Left lung (tissue), 4 donors: ENCODE measurements at regions not wholly inside any gene's neighbourhood (a gene's known extent, or its start where the extent isn't known, plus 50 kb on each side); places are given as distances from the start of the nearest gene placed in this dataset.
A peak's percentile ranks its signal among the peaks of the same experiment; 100 is the strongest.
"Not testable (repeated sequence)": the region's sequence is repeated elsewhere in the genome, so short reads cannot be mapped to it uniquely, and the experiment has no call there.

Experiments
- ATAC-seq: fragments of 200-7000 bp; cut with Tn5 transposase; one replicate; pipeline ENCODE4 v1.9.1; 2020; ENCODE audit warnings: moderate library complexity
- DNase-seq, 4 donors: peaks; one replicate each; pipeline ENCODE4 v3.0.0-alpha.2; 2013 to 2020
- H3K27ac ChIP-seq, 2 donors: fragments of 200-600 bp; sonication (generic) in 1 of 2; one replicate each; pipeline versions ENCODE4 v1.5.0 to v1.8.0; 2020 to 2021
- H3K27me3 ChIP-seq, 2 donors: fragments of 200-600 bp; sonication (generic) in 1 of 2; one replicate each; pipeline versions ENCODE4 v1.5.0 to v1.8.0; 2020 to 2021
- H3K36me3 ChIP-seq, 2 donors: fragments of 200-600 bp; sonication (generic) in 1 of 2; one replicate each; pipeline versions ENCODE4 v1.5.0 to v1.8.0; 2020 to 2021
- H3K4me1 ChIP-seq, 2 donors: fragments of 200-600 bp; one replicate each; pipeline ENCODE4 v1.8.0; 2021
- H3K4me3 ChIP-seq, 2 donors: fragments of 200-600 bp; sonication (generic) in 1 of 2; one replicate each; pipeline versions ENCODE4 v1.5.0 to v1.8.0; 2020 to 2021; ENCODE audit warnings: mild to moderate bottlenecking in 1 of 2
- H3K9me3 ChIP-seq, 2 donors: fragments of 200-600 bp; sonication (generic) in 1 of 2; one replicate each; pipeline versions ENCODE4 v1.5.0 to v1.8.0; 2020 to 2021
- intact Hi-C, 2 donors: fragments of 100-400 bp; cut with DNase I; formaldehyde crosslinking; loops; one replicate each; pipeline versions ENCODE4 v1.11.2 to v1.14.2; 2022
- TF ChIP-seq, protein P1 (sequence below), 2 donors: fragments of 200-600 bp; sonication (generic) in 1 of 2; IDR thresholded peaks; one replicate each; pipeline versions ENCODE4 v1.5.0 to v1.8.0; 2021; ENCODE audit warnings: antibody characterized with exemption in 2 of 2
- donor health status: DM: no; HTN: yes; CAD: no.
- donor health status: DM: no; HTN: no; CAD: no.

DNA sequence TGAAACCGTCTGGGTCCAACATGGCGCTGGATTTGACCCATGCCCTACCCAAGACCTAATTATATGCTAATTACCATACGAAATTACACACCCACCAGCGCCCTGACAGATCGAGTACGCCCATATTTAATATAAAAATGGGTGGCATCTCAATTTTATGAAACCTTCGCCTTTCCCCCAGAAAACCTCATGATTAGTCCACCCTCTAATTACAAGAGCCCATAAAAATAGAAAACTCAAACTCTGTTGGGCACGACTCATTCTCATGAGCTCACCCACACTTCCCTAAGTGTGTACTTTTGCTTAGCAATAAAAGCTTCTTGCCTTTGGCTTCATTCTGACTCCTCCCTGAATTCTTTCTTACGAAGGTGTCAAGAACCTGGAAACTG lies 136.4 kb downstream of the OR2B2 start:
- no peak overlapping the region for H3K4me3 ChIP-seq
- H3K27me3 ChIP-seq: peaks cover 2 to 37% of the 10 kb centered on the region in 2 donors
- peaks cover 0 to 23% of the 10 kb centered on the region in 2 donors for H3K4me1 ChIP-seq
- H3K9me3 ChIP-seq: no peaks in the 10 kb centered on the region
- intact Hi-C loops: no loop called here
- no peak for DNase-seq
- H3K36me3 ChIP-seq: no peaks in the 10 kb centered on the region
- TF ChIP-seq, protein P1, sequence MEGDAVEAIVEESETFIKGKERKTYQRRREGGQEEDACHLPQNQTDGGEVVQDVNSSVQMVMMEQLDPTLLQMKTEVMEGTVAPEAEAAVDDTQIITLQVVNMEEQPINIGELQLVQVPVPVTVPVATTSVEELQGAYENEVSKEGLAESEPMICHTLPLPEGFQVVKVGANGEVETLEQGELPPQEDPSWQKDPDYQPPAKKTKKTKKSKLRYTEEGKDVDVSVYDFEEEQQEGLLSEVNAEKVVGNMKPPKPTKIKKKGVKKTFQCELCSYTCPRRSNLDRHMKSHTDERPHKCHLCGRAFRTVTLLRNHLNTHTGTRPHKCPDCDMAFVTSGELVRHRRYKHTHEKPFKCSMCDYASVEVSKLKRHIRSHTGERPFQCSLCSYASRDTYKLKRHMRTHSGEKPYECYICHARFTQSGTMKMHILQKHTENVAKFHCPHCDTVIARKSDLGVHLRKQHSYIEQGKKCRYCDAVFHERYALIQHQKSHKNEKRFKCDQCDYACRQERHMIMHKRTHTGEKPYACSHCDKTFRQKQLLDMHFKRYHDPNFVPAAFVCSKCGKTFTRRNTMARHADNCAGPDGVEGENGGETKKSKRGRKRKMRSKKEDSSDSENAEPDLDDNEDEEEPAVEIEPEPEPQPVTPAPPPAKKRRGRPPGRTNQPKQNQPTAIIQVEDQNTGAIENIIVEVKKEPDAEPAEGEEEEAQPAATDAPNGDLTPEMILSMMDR (IDR thresholded peaks at IDR 0.05): no peak
- no peak for ATAC-seq
- no peak overlapping the region for H3K27ac ChIP-seq

DNA sequence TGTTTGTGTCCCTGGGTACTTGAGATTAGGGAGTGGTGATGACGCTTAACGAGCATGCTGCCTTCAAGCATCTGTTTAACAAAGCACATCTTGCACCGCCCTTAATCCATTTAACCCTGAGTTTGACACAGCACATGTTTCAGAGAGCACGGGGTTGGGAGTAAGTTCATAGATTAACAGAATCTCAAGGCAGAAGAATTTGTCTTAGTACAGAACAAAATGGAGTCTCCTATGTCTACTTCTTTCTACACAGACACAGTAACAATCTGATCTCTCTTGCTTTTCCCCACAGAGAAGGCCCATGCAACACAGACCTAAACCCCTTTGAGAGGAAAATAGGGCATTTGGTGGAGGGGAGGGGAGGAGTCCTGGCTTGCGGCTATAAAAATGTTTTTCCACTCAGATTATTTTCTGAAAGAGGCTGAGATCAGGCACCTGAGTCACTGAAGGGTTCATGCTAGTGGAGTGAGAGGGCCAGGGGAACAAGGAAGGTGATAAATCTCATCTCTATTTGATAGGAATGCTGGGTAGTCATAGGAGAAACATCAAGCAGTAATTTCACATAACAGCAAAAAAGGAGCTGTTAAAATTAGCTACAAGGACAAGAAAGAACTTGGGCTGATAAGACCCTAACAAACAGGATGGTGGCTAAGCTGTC lies 136.9 kb downstream of the OR2B2 start:
- H3K27ac ChIP-seq, ATAC-seq, DNase-seq, H3K4me3 ChIP-seq, H3K36me3 ChIP-seq, intact Hi-C loops, H3K9me3 ChIP-seq: not testable (repeated sequence)
- H3K4me1 ChIP-seq: peaks cover 0 to 23% of the 10 kb centered on the region in 2 donors
- peaks cover 2 to 42% of the 10 kb centered on the region in 2 donors for H3K27me3 ChIP-seq

DNA sequence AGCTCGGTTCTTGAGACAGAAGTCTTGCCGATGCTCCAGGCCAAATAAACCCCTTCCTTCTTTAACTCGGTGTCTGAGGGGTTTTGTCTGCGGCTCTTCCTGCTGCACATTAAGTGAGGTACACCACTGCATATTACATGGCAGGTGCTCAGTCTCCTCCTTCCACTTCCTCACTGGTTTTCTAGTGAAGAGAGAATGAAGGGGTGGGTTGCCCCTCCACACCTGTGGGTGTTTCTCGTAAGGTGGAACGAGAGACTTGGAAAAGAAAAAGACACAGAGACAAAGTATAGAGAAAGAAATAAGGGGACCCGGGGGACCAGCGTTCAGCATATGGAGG lies 138.0 kb downstream of the OR2B2 start:
- H3K9me3 ChIP-seq, ATAC-seq, H3K36me3 ChIP-seq, H3K27ac ChIP-seq, DNase-seq, intact Hi-C loops, H3K4me3 ChIP-seq: not testable (repeated sequence)
- Histone ChIP-seq H3K27me3 (peaks cover 0 to 49% of the 10 kb centered on the region in 2 donors), H3K4me1 (peaks cover 0 to 23% of the 10 kb centered on the region in 2 donors)

DNA sequence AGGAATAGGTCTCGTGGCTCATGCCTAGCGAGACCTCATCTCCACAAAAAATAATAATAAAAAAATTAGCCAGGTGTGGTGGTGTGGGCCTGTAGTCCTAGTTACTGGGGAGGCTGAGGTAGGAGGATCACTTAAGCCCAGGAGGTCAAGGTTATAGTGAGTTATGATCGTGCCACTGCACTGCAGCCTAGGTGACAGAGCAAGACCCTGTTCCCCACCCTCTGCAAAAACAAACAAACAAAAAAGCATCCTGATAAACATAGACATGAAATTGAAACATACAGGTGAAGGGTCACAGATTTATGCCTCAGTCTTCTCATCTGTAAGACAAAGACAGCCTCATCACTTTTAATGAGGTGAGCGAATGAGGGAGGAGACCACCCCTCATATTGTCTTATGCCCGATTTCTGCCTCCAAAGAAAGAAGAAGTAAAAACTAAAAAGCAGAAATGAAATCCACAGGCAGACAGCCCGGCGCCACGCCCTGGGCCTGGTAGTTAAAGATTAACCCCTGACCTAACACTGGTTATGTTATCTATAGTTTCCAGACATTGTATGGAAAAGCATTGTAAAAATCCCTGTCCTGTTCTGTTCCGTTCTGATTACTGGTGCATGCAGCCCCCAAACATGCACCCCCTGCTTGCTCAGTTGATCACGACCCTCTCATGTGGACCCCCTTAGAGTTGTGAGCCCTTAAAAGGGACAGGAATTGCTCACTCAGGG lies 138.5 kb downstream of the OR2B2 start:
- H3K36me3 ChIP-seq, H3K27ac ChIP-seq, H3K4me3 ChIP-seq, intact Hi-C loops, H3K9me3 ChIP-seq, ATAC-seq: not testable (repeated sequence)
- H3K4me1 ChIP-seq: peaks cover 0 to 23% of the 10 kb centered on the region in 2 donors
- H3K27me3 ChIP-seq: peaks cover 0 to 49% of the 10 kb centered on the region in 2 donors
- DNase-seq: peak in 1 of 4 donors; percentile 74

DNA sequence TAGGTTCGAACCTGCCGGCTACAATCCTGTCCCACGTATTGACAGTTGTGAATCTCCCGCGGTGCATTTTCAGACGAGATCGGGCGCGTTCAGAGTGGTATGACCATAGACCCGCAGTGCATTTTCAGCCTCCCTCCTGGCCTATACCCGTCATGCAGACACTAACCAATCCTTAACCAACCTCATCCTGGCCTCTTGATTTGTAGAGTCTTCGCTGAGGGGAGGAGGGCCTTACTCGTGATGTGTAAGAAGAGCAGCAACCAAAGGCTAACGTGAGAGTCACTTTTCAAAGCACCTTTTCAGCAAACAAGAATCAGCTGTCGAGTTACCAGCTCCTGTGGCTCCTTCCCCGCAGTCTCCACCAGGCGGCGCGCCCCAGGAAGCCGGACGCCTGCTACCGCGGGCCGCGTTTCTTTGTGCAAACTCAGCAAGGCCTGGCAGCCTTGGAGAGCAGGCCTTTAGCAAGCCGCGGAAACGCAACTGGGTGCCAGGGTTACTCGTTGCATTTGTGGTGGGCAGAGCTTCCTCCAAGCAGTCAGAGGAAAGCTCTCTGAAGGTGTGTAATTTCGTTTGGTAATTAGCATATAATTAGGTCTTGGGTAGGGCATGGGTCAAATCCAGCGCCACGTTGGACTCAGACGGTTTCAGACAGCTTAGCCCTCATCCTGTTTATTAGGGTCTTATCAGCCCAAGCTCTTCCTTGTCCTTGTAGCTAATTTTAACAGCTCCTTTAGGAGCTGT lies 139.8 kb downstream of the OR2B2 start:
- no peaks in the 10 kb centered on the region for H3K9me3 ChIP-seq
- H3K4me3 ChIP-seq: no peak overlapping the region
- peak; percentile 99 for ATAC-seq
- peaks cover 0 to 58% of the 10 kb centered on the region in 2 donors for H3K27me3 ChIP-seq
- no peak overlapping the region for H3K27ac ChIP-seq
- intact Hi-C loops: no loop called here
- TF ChIP-seq, protein P1 (IDR thresholded peaks at IDR 0.05): peak; percentile 90 to 94
- DNase-seq: peak; percentile 72 to 98 (median 88)
- peaks cover 0 to 23% of the 10 kb centered on the region in 2 donors for H3K4me1 ChIP-seq
- H3K36me3 ChIP-seq: no peaks in the 10 kb centered on the region

DNA sequence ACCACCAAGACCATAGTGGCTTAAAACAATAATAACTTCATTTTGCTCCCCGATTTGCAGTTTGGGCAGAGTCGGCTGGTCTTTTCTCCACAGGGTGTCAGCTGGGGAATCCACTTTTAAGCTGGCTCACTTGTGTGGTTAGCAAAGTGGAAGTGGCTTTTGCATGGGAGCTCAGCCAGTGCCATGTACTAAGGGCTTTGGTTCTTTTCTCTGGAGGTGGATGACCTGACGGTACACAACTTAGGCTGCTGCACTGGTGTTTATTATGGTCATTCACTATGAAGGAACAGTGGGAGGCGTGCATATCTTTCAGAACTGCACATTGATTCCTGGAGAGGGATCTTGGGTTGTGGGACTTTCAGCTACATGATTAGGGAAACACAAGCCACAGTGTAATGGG lies 141.0 kb downstream of the OR2B2 start:
- TF ChIP-seq, protein P1 (IDR thresholded peaks at IDR 0.05): no peak
- H3K27me3 ChIP-seq: peaks cover 0 to 47% of the 10 kb centered on the region in 2 donors
- no peaks in the 10 kb centered on the region for H3K9me3 ChIP-seq
- peaks cover 0 to 23% of the 10 kb centered on the region in 2 donors for H3K4me1 ChIP-seq
- no peaks in the 10 kb centered on the region for H3K36me3 ChIP-seq
- H3K4me3 ChIP-seq: no peak overlapping the region
- no peak for ATAC-seq
- H3K27ac ChIP-seq: no peak overlapping the region
- intact Hi-C loops: no loop called here
- no peak for DNase-seq
